ENCODE measurements at regions not wholly inside any gene's neighbourhood (a gene's known extent, or its start where the extent isn't known, plus 50 kb on each side); places are given as distances from the start of the nearest gene placed in this dataset.

- DNase-seq (ENCODE audit: low spot score), result no peak
Measured at GRCh38 chr14:97266653-97267052, 469.5 kb downstream of the VRK1 start.

- no peak for DNase-seq (ENCODE audit: low spot score)
Measured at GRCh38 chr14:97267509-97267908, 470.3 kb downstream of the VRK1 start.

GRCh38 chr14:97268097-97268496 is 470.9 kb downstream of the VRK1 start:
- DNase-seq (ENCODE audit: low spot score), result no peak

GRCh38 chr14:97270308-97270707 is 473.1 kb downstream of the VRK1 start:
- DNase-seq (ENCODE audit: low spot score), result no peak

- DNase-seq (ENCODE audit: low spot score), result no peak
Measured at GRCh38 chr14:97271451-97271960, 474.3 kb downstream of the VRK1 start.

- DNase-seq (ENCODE audit: low spot score), result no peak
Measured at GRCh38 chr14:97273540-97273939, 476.4 kb downstream of the VRK1 start.

- DNase-seq (ENCODE audit: low spot score), result no peak
Measured at GRCh38 chr14:97274626-97275025, 477.4 kb downstream of the VRK1 start.

- no peak for DNase-seq (ENCODE audit: low spot score)
Measured at GRCh38 chr14:97275276-97275675, 478.1 kb downstream of the VRK1 start.

- DNase-seq (ENCODE audit: low spot score), result no peak
Measured at GRCh38 chr14:97276573-97276972, 479.4 kb downstream of the VRK1 start.

- DNase-seq (ENCODE audit: low spot score), result no peak
Measured at GRCh38 chr14:97277711-97278110, 480.5 kb downstream of the VRK1 start.

GRCh38 chr14:97280526-97280925 is 483.3 kb downstream of the VRK1 start:
- DNase-seq (ENCODE audit: low spot score), result no peak

- DNase-seq (ENCODE audit: low spot score), result no peak
Measured at GRCh38 chr14:97281741-97282140, 484.6 kb downstream of the VRK1 start.

- DNase-seq (ENCODE audit: low spot score), result no peak
Measured at GRCh38 chr14:97282210-97283004, 485.2 kb downstream of the VRK1 start.

- DNase-seq (ENCODE audit: low spot score), result no peak
Measured at GRCh38 chr14:97283005-97283403, 485.8 kb downstream of the VRK1 start.

- DNase-seq (ENCODE audit: low spot score), result no peak
Measured at GRCh38 chr14:97283426-97283825, 486.2 kb downstream of the VRK1 start.

- no peak for DNase-seq (ENCODE audit: low spot score)
Measured at GRCh38 chr14:97283841-97284240, 486.7 kb downstream of the VRK1 start.

- no peak for DNase-seq (ENCODE audit: low spot score)
Measured at GRCh38 chr14:97287956-97288355, 490.8 kb downstream of the VRK1 start.

GRCh38 chr14:97290065-97290464 is 492.9 kb downstream of the VRK1 start:
- DNase-seq (ENCODE audit: low spot score), result no peak

- DNase-seq (ENCODE audit: low spot score), result no peak
Measured at GRCh38 chr14:97290977-97291376, 493.8 kb downstream of the VRK1 start.

GRCh38 chr14:97293659-97294058 is 496.5 kb downstream of the VRK1 start:
- DNase-seq (ENCODE audit: low spot score), result no peak

GRCh38 chr14:97295108-97295710 is 498.0 kb downstream of the VRK1 start:
- DNase-seq (ENCODE audit: low spot score), result no peak

GRCh38 chr14:97296176-97296575 is 499.0 kb downstream of the VRK1 start:
- DNase-seq (ENCODE audit: low spot score), result no peak

- no peak for DNase-seq (ENCODE audit: low spot score)
Measured at GRCh38 chr14:97297100-97297499, 499.9 kb downstream of the VRK1 start.

GRCh38 chr14:97298331-97298730 is 501.1 kb downstream of the VRK1 start:
- no peak for DNase-seq (ENCODE audit: low spot score)

All from left forelimb (tissue), 1 donor.